ENCODE measurements at regions not wholly inside any gene's neighbourhood (a gene's known extent, or its start where the extent isn't known, plus 50 kb on each side); places are given as distances from the start of the nearest gene placed in this dataset.

DNA sequence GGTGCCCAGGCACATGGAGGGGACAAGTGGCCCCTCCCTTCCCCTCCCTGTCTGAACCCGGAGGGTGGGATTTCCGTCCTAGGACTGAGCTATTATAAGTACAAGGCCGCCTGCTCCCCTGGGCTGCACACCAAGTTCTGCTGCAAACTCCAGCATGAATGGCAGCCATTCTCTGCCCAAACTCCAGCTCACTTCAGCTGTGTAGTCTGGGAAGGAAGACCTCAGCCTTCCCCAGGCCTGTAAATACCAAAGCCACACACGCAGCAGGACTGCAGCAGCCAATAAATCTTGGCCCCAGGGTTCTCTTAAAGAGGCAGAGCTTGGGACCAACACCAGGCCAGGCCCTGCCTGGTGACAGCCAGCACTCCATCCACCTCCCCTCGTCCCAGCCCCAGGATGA lies 291.3 kb upstream of the ZMIZ1 start:
- Mint-ChIP-seq H3K36me3 (ENCODE audit: low read depth, unreplicated experiment) (no peaks in the 10 kb centered on the region), H3K4me3 (ENCODE audit: unreplicated experiment) (no peak overlapping the region), H3K9me3 (ENCODE audit: unreplicated experiment) (no peaks in the 10 kb centered on the region), H3K27ac (ENCODE audit: unreplicated experiment) (no peak overlapping the region), H3K4me1 (ENCODE audit: unreplicated experiment) (no peaks in the 10 kb centered on the region), H3K27me3 (ENCODE audit: unreplicated experiment) (peaks cover 3% of the 10 kb centered on the region)
- no peak for DNase-seq (ENCODE audit: low spot score)
- TF ChIP-seq, protein P1, sequence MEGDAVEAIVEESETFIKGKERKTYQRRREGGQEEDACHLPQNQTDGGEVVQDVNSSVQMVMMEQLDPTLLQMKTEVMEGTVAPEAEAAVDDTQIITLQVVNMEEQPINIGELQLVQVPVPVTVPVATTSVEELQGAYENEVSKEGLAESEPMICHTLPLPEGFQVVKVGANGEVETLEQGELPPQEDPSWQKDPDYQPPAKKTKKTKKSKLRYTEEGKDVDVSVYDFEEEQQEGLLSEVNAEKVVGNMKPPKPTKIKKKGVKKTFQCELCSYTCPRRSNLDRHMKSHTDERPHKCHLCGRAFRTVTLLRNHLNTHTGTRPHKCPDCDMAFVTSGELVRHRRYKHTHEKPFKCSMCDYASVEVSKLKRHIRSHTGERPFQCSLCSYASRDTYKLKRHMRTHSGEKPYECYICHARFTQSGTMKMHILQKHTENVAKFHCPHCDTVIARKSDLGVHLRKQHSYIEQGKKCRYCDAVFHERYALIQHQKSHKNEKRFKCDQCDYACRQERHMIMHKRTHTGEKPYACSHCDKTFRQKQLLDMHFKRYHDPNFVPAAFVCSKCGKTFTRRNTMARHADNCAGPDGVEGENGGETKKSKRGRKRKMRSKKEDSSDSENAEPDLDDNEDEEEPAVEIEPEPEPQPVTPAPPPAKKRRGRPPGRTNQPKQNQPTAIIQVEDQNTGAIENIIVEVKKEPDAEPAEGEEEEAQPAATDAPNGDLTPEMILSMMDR (IDR thresholded peaks at IDR 0.05; ENCODE audit: unreplicated experiment) = no peak

GRCh38 chr10:78777867-78778266 lies 290.9 kb upstream of the ZMIZ1 start:
- Mint-ChIP-seq H3K36me3 (ENCODE audit: low read depth, unreplicated experiment) (no peaks in the 10 kb centered on the region), H3K4me1 (ENCODE audit: unreplicated experiment) (no peaks in the 10 kb centered on the region), H3K4me3 (ENCODE audit: unreplicated experiment) (no peak overlapping the region), H3K27me3 (ENCODE audit: unreplicated experiment) (peaks cover 3% of the 10 kb centered on the region), H3K27ac (ENCODE audit: unreplicated experiment) (no peak overlapping the region), H3K9me3 (ENCODE audit: unreplicated experiment) (no peaks in the 10 kb centered on the region)
- TF ChIP-seq, protein P1 (IDR thresholded peaks at IDR 0.05; ENCODE audit: unreplicated experiment) = no peak
- DNase-seq (ENCODE audit: low spot score) = no peak

DNA sequence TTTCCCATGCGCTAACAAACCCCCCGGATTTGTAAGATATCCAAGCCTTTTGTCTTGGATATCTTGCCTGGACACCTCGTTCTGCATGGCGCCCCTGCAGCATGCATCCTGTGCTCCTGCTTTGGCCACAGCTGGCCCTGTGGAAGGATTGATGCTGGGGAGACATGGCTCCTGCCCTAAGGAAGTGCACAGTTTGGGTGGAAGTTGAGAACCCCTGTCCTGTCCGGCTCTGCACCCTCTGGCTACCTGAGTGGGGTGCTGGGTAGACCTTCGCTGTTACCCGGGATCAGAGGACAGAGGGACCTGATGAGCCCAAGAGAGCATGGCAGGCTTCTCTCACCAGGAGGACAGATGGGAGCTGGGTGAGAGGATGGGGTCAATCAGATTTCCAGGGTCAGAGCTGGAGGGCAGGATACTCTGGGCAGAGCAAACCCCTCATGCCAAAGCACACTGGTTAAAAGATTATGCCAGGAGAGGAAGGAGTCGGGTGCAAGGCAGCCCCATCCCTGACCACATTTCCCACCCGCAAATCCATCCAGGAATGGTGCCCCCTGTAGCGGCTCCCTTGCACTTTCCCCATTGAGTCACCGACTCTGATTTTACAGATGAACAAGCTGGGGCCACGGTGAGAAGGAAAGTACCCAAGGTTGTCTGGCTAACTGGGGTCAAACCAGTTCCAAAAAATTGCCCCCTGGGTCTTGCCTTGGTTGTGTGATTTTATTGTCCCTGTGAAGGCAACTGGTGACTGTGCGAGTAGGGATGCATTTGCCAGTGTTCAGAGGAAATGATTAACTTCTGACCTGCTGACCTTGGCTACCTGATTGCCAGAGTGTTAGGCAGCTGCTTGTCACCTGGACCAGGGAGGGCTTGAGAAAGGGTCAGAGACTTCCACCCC lies 290.1 kb upstream of the ZMIZ1 start:
- no peak for DNase-seq (ENCODE audit: low spot score)
- Mint-ChIP-seq H3K27me3 (ENCODE audit: unreplicated experiment) (peaks cover 2% of the 10 kb centered on the region), H3K4me1 (ENCODE audit: unreplicated experiment) (no peaks in the 10 kb centered on the region)

GRCh38 chr10:78779339-78779955 lies 289.3 kb upstream of the ZMIZ1 start:
- Mint-ChIP-seq H3K4me1 (ENCODE audit: unreplicated experiment) (no peaks in the 10 kb centered on the region), H3K9me3 (ENCODE audit: unreplicated experiment) (peaks cover 8% of the 10 kb centered on the region), H3K36me3 (ENCODE audit: low read depth, unreplicated experiment) (peaks cover 7% of the 10 kb centered on the region), H3K4me3 (ENCODE audit: unreplicated experiment) (no peak overlapping the region), H3K27me3 (ENCODE audit: unreplicated experiment) (peaks cover 2% of the 10 kb centered on the region), H3K27ac (ENCODE audit: unreplicated experiment) (no peak overlapping the region)
- TF ChIP-seq, protein P1 (IDR thresholded peaks at IDR 0.05; ENCODE audit: unreplicated experiment) = no peak
- DNase-seq (ENCODE audit: low spot score) = no peak

More for the DNA sequence above, 290.1 kb upstream of the ZMIZ1 start:
- H3K27ac Mint-ChIP-seq (ENCODE audit: unreplicated experiment) = no peak overlapping the region
- peaks cover 1% of the 10 kb centered on the region for H3K36me3 Mint-ChIP-seq (ENCODE audit: low read depth, unreplicated experiment)
- TF ChIP-seq, protein P1 (IDR thresholded peaks at IDR 0.05; ENCODE audit: unreplicated experiment) = no peak
- H3K4me3 Mint-ChIP-seq (ENCODE audit: unreplicated experiment) = no peak overlapping the region
- peaks cover 3% of the 10 kb centered on the region for H3K9me3 Mint-ChIP-seq (ENCODE audit: unreplicated experiment)

DNA sequence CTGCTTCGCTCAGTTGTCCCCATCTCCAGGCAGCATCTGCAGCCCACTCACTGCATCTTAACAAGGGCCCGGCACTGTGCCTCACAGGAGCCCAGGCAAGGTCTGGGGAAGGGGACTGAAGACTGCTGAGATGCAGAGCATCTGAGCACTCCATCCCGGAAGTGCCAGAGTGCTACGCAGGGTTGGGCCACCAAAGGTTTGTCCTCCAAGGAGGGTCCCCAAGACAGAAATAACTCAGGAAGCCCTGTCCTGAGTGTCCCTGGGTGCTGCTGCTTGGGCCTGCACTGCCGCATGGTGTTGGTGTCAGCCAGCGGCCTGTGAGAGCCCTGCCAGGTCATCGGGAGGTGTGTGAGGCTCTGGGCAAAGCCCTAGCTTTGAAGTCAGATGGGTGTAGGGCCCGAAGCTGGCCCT lies 288.2 kb upstream of the ZMIZ1 start:
- peaks cover 8% of the 10 kb centered on the region for H3K9me3 Mint-ChIP-seq (ENCODE audit: unreplicated experiment)
- no peak overlapping the region for H3K27ac Mint-ChIP-seq (ENCODE audit: unreplicated experiment)
- H3K4me1 Mint-ChIP-seq (ENCODE audit: unreplicated experiment) = no peaks in the 10 kb centered on the region
- H3K27me3 Mint-ChIP-seq (ENCODE audit: unreplicated experiment) = peaks cover 2% of the 10 kb centered on the region
- no peak for DNase-seq (ENCODE audit: low spot score)
- H3K4me3 Mint-ChIP-seq (ENCODE audit: unreplicated experiment) = no peak overlapping the region
- peaks cover 7% of the 10 kb centered on the region for H3K36me3 Mint-ChIP-seq (ENCODE audit: low read depth, unreplicated experiment)
- TF ChIP-seq, protein P1 (IDR thresholded peaks at IDR 0.05; ENCODE audit: unreplicated experiment) = no peak
